BLaER1 treated with 17β-estradiol and CSF1 and Interleukin-3, amounts not matched to agents 10 nM and 100 nM (cell line): ENCODE measurements at regions not wholly inside any gene's neighbourhood (a gene's known extent, or its start where the extent isn't known, plus 50 kb on each side); places are given as distances from the start of the nearest gene placed in this dataset.
A peak's percentile ranks its signal among the peaks of the same experiment; 100 is the strongest.
"Not testable (repeated sequence)": the region's sequence is repeated elsewhere in the genome, so short reads cannot be mapped to it uniquely, and the experiment has no call there.

Experiments used
- H3K27ac ChIP-seq, 11 experiments: shearing (Covaris generic); formaldehyde crosslinking; 2 replicates each; pipeline ENCODE4 v1.8.1; 2022
- H3K27me3 ChIP-seq, 11 experiments: shearing (Covaris generic); formaldehyde crosslinking; 2 replicates each; pipeline ENCODE4 v1.8.1; 2022
- H3K36me3 ChIP-seq, 11 experiments: shearing (Covaris generic); formaldehyde crosslinking; 2 replicates each; pipeline ENCODE4 v1.8.1; 2022
- H3K4me1 ChIP-seq, 10 experiments: shearing (Covaris generic); formaldehyde crosslinking; 2 replicates each; pipeline ENCODE4 v1.8.1; 2022
- H3K4me2 ChIP-seq, 11 experiments: shearing (Covaris generic); formaldehyde crosslinking; 2 replicates each; pipeline ENCODE4 v1.8.1; 2022
- H3K4me3 ChIP-seq, 10 experiments: shearing (Covaris generic); formaldehyde crosslinking; 2 replicates each; pipeline ENCODE4 v1.8.1; 2022
- H3K9ac ChIP-seq, 11 experiments: shearing (Covaris generic); formaldehyde crosslinking; 2 replicates each; pipeline ENCODE4 v1.8.1; 2022
- H3K9me3 ChIP-seq, 11 experiments: shearing (Covaris generic); formaldehyde crosslinking; replicated peaks in 1 of 11; 2 replicates each; pipeline ENCODE4 v1.8.1; 2022
- H4K20me1 ChIP-seq, 11 experiments: shearing (Covaris generic); formaldehyde crosslinking; 2 replicates each; pipeline ENCODE4 v1.8.1; 2022
- Cebpa-rat ChIP-seq, 11 experiments: shearing (Covaris generic); IDR thresholded peaks; 2 replicates each; pipeline ENCODE4 v1.8.1; 2022

GRCh38 chr5:101673120-101673519 is 623.0 kb downstream of the SLCO4C1 start:
- no peaks in the 10 kb centered on the region for H3K27me3 ChIP-seq
- no peaks in the 10 kb centered on the region for H3K36me3 ChIP-seq
- no peak overlapping the region for H3K9ac ChIP-seq
- H4K20me1 ChIP-seq: no peaks in the 10 kb centered on the region
- no peak overlapping the region for H3K4me2 ChIP-seq
- no peaks in the 10 kb centered on the region for H3K9me3 ChIP-seq
- no peak overlapping the region for H3K4me3 ChIP-seq
- TF ChIP-seq Cebpa-rat (IDR thresholded peaks at IDR 0.05): no peak
- no peak overlapping the region for H3K27ac ChIP-seq
- H3K4me1 ChIP-seq: no peaks in the 10 kb centered on the region

- H3K27me3 ChIP-seq: no peaks in the 10 kb centered on the region
- H3K4me2 ChIP-seq: peak overlapping the region in 2 of 11 experiments; percentile 4 to 22; a peak in 2 of 22 replicates
- H3K9me3 ChIP-seq: no peaks in the 10 kb centered on the region
- H3K4me3 ChIP-seq: no peak overlapping the region
- peaks cover 0 to 19% (median 0%) of the 10 kb centered on the region in 10 experiments; a peak in 5 of 20 replicates for H3K4me1 ChIP-seq
- H3K36me3 ChIP-seq: no peaks in the 10 kb centered on the region
- H3K27ac ChIP-seq: no peak overlapping the region
- no peaks in the 10 kb centered on the region for H4K20me1 ChIP-seq
- no peak overlapping the region for H3K9ac ChIP-seq
- no peak for TF ChIP-seq Cebpa-rat (IDR thresholded peaks at IDR 0.05)
Measured at GRCh38 chr5:101664071-101664791, 631.9 kb downstream of the SLCO4C1 start.

- Histone ChIP-seq H3K4me2 (peak overlapping the region in 3 of 11 experiments; percentile 10 to 75 (median 68); a peak in 4 of 22 replicates), H3K9me3 (no peaks in the 10 kb centered on the region), H3K36me3 (no peaks in the 10 kb centered on the region), H3K4me3 (no peak overlapping the region), H4K20me1 (no peaks in the 10 kb centered on the region), H3K27me3 (no peaks in the 10 kb centered on the region), H3K9ac (no peak overlapping the region), H3K4me1 (peaks cover 0 to 21% (median 0%) of the 10 kb centered on the region in 10 experiments; a peak in 5 of 20 replicates), H3K27ac (0 out of 22 replicates have a peak overlapping the region, but pooled peaks of 1 of the 11 experiments have one; percentile 5)
- no peak for TF ChIP-seq Cebpa-rat (IDR thresholded peaks at IDR 0.05)
Measured at GRCh38 chr5:101663543-101663942, 632.5 kb downstream of the SLCO4C1 start.

- H3K4me1 ChIP-seq: peaks cover 0 to 24% (median 0%) of the 10 kb centered on the region in 10 experiments; a peak in 5 of 20 replicates
- no peak for TF ChIP-seq Cebpa-rat (IDR thresholded peaks at IDR 0.05)
- H4K20me1 ChIP-seq: no peaks in the 10 kb centered on the region
Measured at GRCh38 chr5:101662263-101662662, 633.8 kb downstream of the SLCO4C1 start.

GRCh38 chr5:101658433-101658832 is 637.7 kb downstream of the SLCO4C1 start:
- Histone ChIP-seq H4K20me1 (no peaks in the 10 kb centered on the region), H3K4me1 (peaks cover 0 to 20% (median 0%) of the 10 kb centered on the region in 10 experiments; a peak in 4 of 20 replicates), H3K36me3 (no peaks in the 10 kb centered on the region), H3K9me3 (no peaks in the 10 kb centered on the region), H3K4me2 (no peak overlapping the region), H3K27ac (no peak overlapping the region), H3K27me3 (no peaks in the 10 kb centered on the region), H3K9ac (no peak overlapping the region), H3K4me3 (no peak overlapping the region)
- no peak for TF ChIP-seq Cebpa-rat (IDR thresholded peaks at IDR 0.05)

More at GRCh38 chr5:101662263-101662662, 633.8 kb downstream of the SLCO4C1 start:
- Histone ChIP-seq H3K4me2 (no peak overlapping the region), H3K4me3 (no peak overlapping the region), H3K27ac (no peak overlapping the region), H3K27me3 (no peaks in the 10 kb centered on the region), H3K9me3 (no peaks in the 10 kb centered on the region), H3K36me3 (no peaks in the 10 kb centered on the region), H3K9ac (no peak overlapping the region)

GRCh38 chr5:101653996-101654395 is 642.1 kb downstream of the SLCO4C1 start:
- no peak overlapping the region for H3K4me3 ChIP-seq
- no peaks in the 10 kb centered on the region for H3K36me3 ChIP-seq
- H3K9me3 ChIP-seq: no peaks in the 10 kb centered on the region
- H3K4me2 ChIP-seq: no peak overlapping the region
- H3K27me3 ChIP-seq: no peaks in the 10 kb centered on the region
- no peak overlapping the region for H3K9ac ChIP-seq
- no peak overlapping the region for H3K27ac ChIP-seq
- H3K4me1 ChIP-seq: peaks cover 0 to 27% (median 0%) of the 10 kb centered on the region in 10 experiments; a peak in 4 of 20 replicates
- no peak for TF ChIP-seq Cebpa-rat (IDR thresholded peaks at IDR 0.05)
- no peaks in the 10 kb centered on the region for H4K20me1 ChIP-seq

GRCh38 chr5:101647861-101648260 is 648.2 kb downstream of the SLCO4C1 start:
- H3K4me1 ChIP-seq: peaks cover 0 to 8% (median 0%) of the 10 kb centered on the region in 10 experiments; a peak in 4 of 20 replicates
- H3K4me2 ChIP-seq: no peak overlapping the region
- no peaks in the 10 kb centered on the region for H3K27me3 ChIP-seq
- no peaks in the 10 kb centered on the region for H3K9me3 ChIP-seq
- H3K36me3 ChIP-seq: no peaks in the 10 kb centered on the region
- H4K20me1 ChIP-seq: no peaks in the 10 kb centered on the region
- H3K27ac ChIP-seq: no peak overlapping the region
- no peak overlapping the region for H3K9ac ChIP-seq
- TF ChIP-seq Cebpa-rat (IDR thresholded peaks at IDR 0.05): no peak
- H3K4me3 ChIP-seq: no peak overlapping the region

GRCh38 chr5:101643794-101644193 is 652.3 kb downstream of the SLCO4C1 start:
- H3K27ac ChIP-seq: no peak overlapping the region

GRCh38 chr5:101637599-101637998 is 658.5 kb downstream of the SLCO4C1 start:
- Histone ChIP-seq H3K4me2 (no peak overlapping the region), H3K4me3 (no peak overlapping the region)
- TF ChIP-seq Cebpa-rat (IDR thresholded peaks at IDR 0.05): no peak

More at GRCh38 chr5:101643794-101644193, 652.3 kb downstream of the SLCO4C1 start:
- Histone ChIP-seq H3K27me3 (no peaks in the 10 kb centered on the region), H3K9ac (no peak overlapping the region), H3K4me2 (no peak overlapping the region), H3K4me1 (no peaks in the 10 kb centered on the region), H3K4me3 (no peak overlapping the region), H3K9me3 (no peaks in the 10 kb centered on the region), H4K20me1 (no peaks in the 10 kb centered on the region), H3K36me3 (no peaks in the 10 kb centered on the region)
- no peak for TF ChIP-seq Cebpa-rat (IDR thresholded peaks at IDR 0.05)

GRCh38 chr5:101627770-101628169 is 668.3 kb downstream of the SLCO4C1 start:
- not testable (repeated sequence) for H3K9ac ChIP-seq, H3K4me1 ChIP-seq, H3K36me3 ChIP-seq, H3K4me3 ChIP-seq, H3K27ac ChIP-seq, H3K4me2 ChIP-seq, H4K20me1 ChIP-seq, H3K27me3 ChIP-seq
- peaks cover 3 to 36% (median 9%) of the 10 kb centered on the region in 11 experiments; a peak in 19 of 22 replicates for H3K9me3 ChIP-seq

More at GRCh38 chr5:101637599-101637998, 658.5 kb downstream of the SLCO4C1 start:
- H3K9me3 ChIP-seq: peaks cover 3 to 8% (median 3%) of the 10 kb centered on the region in 11 experiments; a peak in 19 of 22 replicates
- no peaks in the 10 kb centered on the region for H4K20me1 ChIP-seq
- H3K27ac ChIP-seq: no peak overlapping the region
- H3K9ac ChIP-seq: no peak overlapping the region
- H3K36me3 ChIP-seq: no peaks in the 10 kb centered on the region
- no peaks in the 10 kb centered on the region for H3K4me1 ChIP-seq
- H3K27me3 ChIP-seq: no peaks in the 10 kb centered on the region
